ENCODE measurements at regions not wholly inside any gene's neighbourhood (a gene's known extent, or its start where the extent isn't known, plus 50 kb on each side); places are given as distances from the start of the nearest gene placed in this dataset.

GRCh38 chr10:71127773-71128172 lies 84.6 kb upstream of the UNC5B start:
- no peak for DNase-seq

GRCh38 chr10:71128311-71128980 lies 83.9 kb upstream of the UNC5B start:
- DNase-seq = no peak

GRCh38 chr10:71131096-71131495 lies 81.3 kb upstream of the UNC5B start:
- DNase-seq = no peak

- DNase-seq = no peak
Observed at GRCh38 chr10:71131508-71132088, 80.8 kb upstream of the UNC5B start.

GRCh38 chr10:71132321-71132810 lies 80.0 kb upstream of the UNC5B start:
- DNase-seq = no peak

GRCh38 chr10:71133710-71134686 lies 78.4 kb upstream of the UNC5B start:
- DNase-seq = no peak

GRCh38 chr10:71134732-71135211 lies 77.6 kb upstream of the UNC5B start:
- DNase-seq = no peak

GRCh38 chr10:71135236-71135635 lies 77.1 kb upstream of the UNC5B start:
- no peak for DNase-seq

GRCh38 chr10:71136036-71136721 lies 76.2 kb upstream of the UNC5B start:
- no peak for DNase-seq

GRCh38 chr10:71137701-71138100 lies 74.7 kb upstream of the UNC5B start:
- no peak for DNase-seq

GRCh38 chr10:71138166-71138830 lies 74.1 kb upstream of the UNC5B start:
- no peak for DNase-seq

- DNase-seq = no peak
Observed at GRCh38 chr10:71141528-71141927, 70.8 kb upstream of the UNC5B start.

GRCh38 chr10:71143170-71143569 lies 69.2 kb upstream of the UNC5B start:
- DNase-seq = no peak

- DNase-seq = no peak
Observed at GRCh38 chr10:71143610-71144009, 68.8 kb upstream of the UNC5B start.

- no peak for DNase-seq
Observed at GRCh38 chr10:71144824-71145223, 67.5 kb upstream of the UNC5B start.

- no peak for DNase-seq
Observed at GRCh38 chr10:71145352-71145945, 66.9 kb upstream of the UNC5B start.

GRCh38 chr10:71150796-71151195 lies 61.6 kb upstream of the UNC5B start:
- peak; percentile 79 for DNase-seq

GRCh38 chr10:71152043-71152442 lies 60.3 kb upstream of the UNC5B start:
- DNase-seq = no peak

- DNase-seq = no peak
Observed at GRCh38 chr10:71156436-71156835, 55.9 kb upstream of the UNC5B start.

GRCh38 chr10:71157435-71157834 lies 54.9 kb upstream of the UNC5B start:
- no peak for DNase-seq

GRCh38 chr10:71158251-71158650 lies 54.1 kb upstream of the UNC5B start:
- no peak for DNase-seq

GRCh38 chr10:71158902-71159301 lies 53.5 kb upstream of the UNC5B start:
- DNase-seq = no peak

All from NCI-H1694 (cell line).